Thyroid gland (tissue), 4 donors: ENCODE measurements at regions not wholly inside any gene's neighbourhood (a gene's known extent, or its start where the extent isn't known, plus 50 kb on each side); places are given as distances from the start of the nearest gene placed in this dataset.

Experiments
- DNase-seq, 2 donors: peaks; one replicate each; pipeline ENCODE4 v3.0.0-alpha.2; 2019
- H3K27ac ChIP-seq, 3 donors: fragments of 200-600 bp; sonication (generic); 1 replicate in 2 of 3; 2 replicates in 1 of 3; pipeline ENCODE4 v1.5.1; 2016 to 2019; ENCODE audit warnings: mild to moderate bottlenecking in 1 of 3, moderate library complexity in 1 of 3
- H3K27me3 ChIP-seq: fragments of 200-600 bp; sonication (generic); one replicate; pipeline ENCODE4 v1.5.1; 2019
- H3K36me3 ChIP-seq, 2 donors: fragments of 200-600 bp; sonication (generic); one replicate each; pipeline ENCODE4 v1.5.1; 2016 to 2019
- H3K4me1 ChIP-seq, 2 donors: fragments of 200-600 bp; sonication (generic); one replicate each; pipeline ENCODE4 v1.5.1; 2017 to 2019
- H3K4me3 ChIP-seq, 3 donors: fragments of 200-600 bp; sonication (generic); replicated peaks in 1 of 3; 1 replicate in 2 of 3; 2 replicates in 1 of 3; pipeline ENCODE4 v1.5.1; 2016; ENCODE audit warnings: mild to moderate bottlenecking in 1 of 3
- H3K9me3 ChIP-seq: fragments of 200-600 bp; sonication (generic); one replicate; pipeline ENCODE4 v1.5.1; 2017
- CTCF ChIP-seq, 6 experiments: fragments of 200-600 bp in 3 of 6; fragments of 450-650 bp in 3 of 6; sonication (generic) in 3 of 6; IDR thresholded peaks; one replicate each; pipeline ENCODE4 v1.5.1; 2016 to 2019; ENCODE audit warnings: antibody characterized with exemption in 6 of 6, mild to moderate bottlenecking in 2 of 6, inconsistent platforms in 1 of 6, moderate library complexity in 1 of 6
- POLR2A ChIP-seq, 2 donors: fragments of 450-650 bp; IDR thresholded peaks; one replicate each; pipeline ENCODE4 v1.6.1; 2017; ENCODE audit warnings: antibody characterized with exemption in 2 of 2, mild to moderate bottlenecking in 2 of 2, moderate library complexity in 1 of 2
- WGBS, 2 donors: methylation state at CpG; one replicate each; pipeline ENCODE4 v1.1.5; 2017; 5-methylcytosine and 5-hydroxymethylcytosine counted together
- intact Hi-C: fragments of 100-400 bp; cut with DNase I; formaldehyde crosslinking; loops from one replicate; pipeline ENCODE4 v1.15.1; 2023

GRCh38 chr2:216925636-216926366 is 65.9 kb upstream of the TNP1 start:
- intact Hi-C loops: no loop called here
- Histone ChIP-seq H3K27ac (no peak overlapping the region), H3K36me3 (no peaks in the 10 kb centered on the region), H3K4me1 (no peaks in the 10 kb centered on the region), H3K4me3 (no peak overlapping the region), H3K27me3 (no peaks in the 10 kb centered on the region), H3K9me3 (no peaks in the 10 kb centered on the region)
- DNase-seq: no peak
- TF ChIP-seq POLR2A (IDR thresholded peaks at IDR 0.05) (no peak), CTCF (IDR thresholded peaks at IDR 0.05) (no peak)
- 71 to 78% methylated on average over 6 of the region's 6 CpGs for WGBS, 2 donors

GRCh38 chr2:216925006-216925405 is 65.1 kb upstream of the TNP1 start:
- Histone ChIP-seq H3K27ac (no peak overlapping the region), H3K27me3 (no peaks in the 10 kb centered on the region), H3K4me1 (no peaks in the 10 kb centered on the region), H3K36me3 (no peaks in the 10 kb centered on the region), H3K4me3 (no peak overlapping the region), H3K9me3 (no peaks in the 10 kb centered on the region)
- WGBS, 2 donors: 96 to 97% methylated on average over 4 of the region's 4 CpGs
- TF ChIP-seq CTCF (IDR thresholded peaks at IDR 0.05) (no peak), POLR2A (IDR thresholded peaks at IDR 0.05) (no peak)
- intact Hi-C loops: no loop called here
- DNase-seq: no peak

- TF ChIP-seq POLR2A (IDR thresholded peaks at IDR 0.05) (no peak), CTCF (IDR thresholded peaks at IDR 0.05) (no peak)
- no peak for DNase-seq
- H3K27me3 ChIP-seq: no peaks in the 10 kb centered on the region
- H3K36me3 ChIP-seq: no peaks in the 10 kb centered on the region
- intact Hi-C loops: no loop called here
- 95 to 96% methylated on average over 3 of the region's 3 CpGs for WGBS, 2 donors
- H3K27ac ChIP-seq: no peak overlapping the region
- H3K9me3 ChIP-seq: no peaks in the 10 kb centered on the region
- H3K4me1 ChIP-seq: no peaks in the 10 kb centered on the region
- no peak overlapping the region for H3K4me3 ChIP-seq
These were observed 63.8 kb upstream of the TNP1 start for GRCh38 chr2:216923706-216924105.

GRCh38 chr2:216922175-216922780 is 62.4 kb upstream of the TNP1 start:
- DNase-seq: no peak
- 78 to 80% methylated on average over 6 of the region's 6 CpGs for whole genome bisulfite sequencing, 2 donors
- Histone ChIP-seq H3K4me3 (no peak overlapping the region), H3K4me1 (no peaks in the 10 kb centered on the region), H3K27ac (no peak overlapping the region), H3K27me3 (no peaks in the 10 kb centered on the region), H3K36me3 (no peaks in the 10 kb centered on the region), H3K9me3 (no peaks in the 10 kb centered on the region)
- no peak for TF ChIP-seq CTCF (IDR thresholded peaks at IDR 0.05)
- no peak for TF ChIP-seq POLR2A (IDR thresholded peaks at IDR 0.05)
- intact Hi-C loops: no loop called here

GRCh38 chr2:216920937-216921456 is 61.1 kb upstream of the TNP1 start:
- Histone ChIP-seq H3K27ac (no peak overlapping the region), H3K4me1 (no peaks in the 10 kb centered on the region), H3K36me3 (no peaks in the 10 kb centered on the region), H3K9me3 (no peaks in the 10 kb centered on the region), H3K4me3 (no peak overlapping the region), H3K27me3 (no peaks in the 10 kb centered on the region)
- no peak for TF ChIP-seq POLR2A (IDR thresholded peaks at IDR 0.05)
- no peak for TF ChIP-seq CTCF (IDR thresholded peaks at IDR 0.05)
- intact Hi-C loops: no loop called here
- DNase-seq: no peak
- 92 to 95% methylated on average over 10 of the region's 10 CpGs for WGBS, 2 donors
